GM12878 (cell line): ENCODE measurements at regions not wholly inside any gene's neighbourhood (a gene's known extent, or its start where the extent isn't known, plus 50 kb on each side); places are given as distances from the start of the nearest gene placed in this dataset.

Source experiments
- ATF2 ChIP-seq: IDR thresholded peaks from 2 replicates; pipeline ENCODE4 v1.6.1; 2012; ENCODE audit warnings: low read length, inconsistent platforms
- ATF3 ChIP-seq: IDR thresholded peaks from 2 replicates; pipeline ENCODE4 v1.6.1; 2011; ENCODE audit warnings: low read depth, mild to moderate bottlenecking, low read length, moderate library complexity, borderline replicate concordance; ENCODE audit errors: extremely low read depth
- CTCF ChIP-seq, 3 experiments: IDR thresholded peaks in 2 of 3; conservative IDR thresholded peaks in 1 of 3; 2 replicates each; pipeline ENCODE4 v1.5.1; 2011; ENCODE audit warnings: low read depth in 3 of 3, low read length in 3 of 3, mild to moderate bottlenecking in 3 of 3, control low read depth in 2 of 3, moderate library complexity in 2 of 3, inconsistent platforms in 1 of 3, mixed read lengths in 1 of 3; ENCODE audit not compliant: control insufficient read depth in 2 of 3, insufficient read depth in 1 of 3; ENCODE audit errors: extremely low read depth in 1 of 3
- CUX1 ChIP-seq: IDR thresholded peaks from 2 replicates; pipeline ENCODE4 v1.6.1; 2012; ENCODE audit warnings: improper control_type of control experiment, low read depth, low read length; ENCODE audit not compliant: insufficient replicate concordance
- EZH2 ChIP-seq: IDR thresholded peaks from 2 replicates; pipeline ENCODE4 v1.6.1; 2012; ENCODE audit warnings: low read depth, mild to moderate bottlenecking, control low read depth, inconsistent platforms, low read length, borderline replicate concordance; ENCODE audit not compliant: control insufficient read depth
- KAT2A ChIP-seq: conservative IDR thresholded peaks from 2 replicates; pipeline ENCODE4 v1.6.1; 2011; ENCODE audit warnings: low read depth, low read length; ENCODE audit not compliant: control insufficient read depth
- MAX ChIP-seq: IDR thresholded peaks from 2 replicates; pipeline ENCODE4 v1.6.1; 2012; ENCODE audit warnings: low read depth, low read length, improper control_type of control experiment
- SMC3 ChIP-seq: IDR thresholded peaks from 2 replicates; pipeline ENCODE4 v1.6.1; 2011; ENCODE audit warnings: low read length, improper control_type of control experiment, borderline replicate concordance
- SP1 ChIP-seq: IDR thresholded peaks from one replicate; pipeline ENCODE4 v1.6.1; 2011; ENCODE audit warnings: low read depth, low read length
- SRF ChIP-seq, 2 experiments: IDR thresholded peaks; 2 replicates each; pipeline ENCODE4 v1.6.1; 2011; ENCODE audit warnings: low read depth in 2 of 2, low read length in 2 of 2, mild to moderate bottlenecking in 1 of 2, moderate library complexity in 1 of 2
- STAT3 ChIP-seq: IDR thresholded peaks from 2 replicates; pipeline ENCODE4 v1.6.1; 2011; ENCODE audit warnings: low read depth, low read length, improper control_type of control experiment
- ZBTB33 ChIP-seq: fragments of 450-650 bp; IDR thresholded peaks from 2 replicates; pipeline ENCODE4 v1.6.1; 2017; ENCODE audit warnings: mild to moderate bottlenecking

GRCh38 chr22:49324527-49325491 is 502.9 kb downstream of the BRD1 start:
- TF ChIP-seq ATF2 (no peak), EZH2 (no peak), CUX1 (no peak), SP1 (no peak), CTCF (IDR thresholded peaks at IDR 0.05 in 2 of 3, conservative IDR thresholded peaks at IDR 0.05 in 1 of 3; ENCODE audit: control insufficient read depth in 2 of 3, extremely low read depth in 1 of 3, insufficient read depth in 1 of 3, low read depth in 3 of 3, low read length in 3 of 3) (no peak), KAT2A (no peak), ZBTB33 (no peak), STAT3 (no peak), SRF (IDR thresholded peaks at IDR 0.05; ENCODE audit: low read depth in 2 of 2, low read length in 2 of 2) (no peak), MAX (no peak), ATF3 (no peak), SMC3 (no peak)
